GM18909 (cell line): ENCODE measurements at regions not wholly inside any gene's neighbourhood (a gene's known extent, or its start where the extent isn't known, plus 50 kb on each side); places are given as distances from the start of the nearest gene placed in this dataset.
"Not testable (repeated sequence)": the region's sequence is repeated elsewhere in the genome, so short reads cannot be mapped to it uniquely, and the experiment has no call there.

Experiments used
- ATAC-seq: cut with Tn5 transposase; IDR thresholded peaks from one replicate; pipeline ENCODE4 v1.9.1; 2021; ENCODE audit warnings: mild to moderate bottlenecking; ENCODE audit not compliant: unreplicated experiment, poor library complexity

GRCh38 chr6:85047818-85048217, 283.4 kb upstream of the TBX18 start:
- no peak for ATAC-seq

DNA sequence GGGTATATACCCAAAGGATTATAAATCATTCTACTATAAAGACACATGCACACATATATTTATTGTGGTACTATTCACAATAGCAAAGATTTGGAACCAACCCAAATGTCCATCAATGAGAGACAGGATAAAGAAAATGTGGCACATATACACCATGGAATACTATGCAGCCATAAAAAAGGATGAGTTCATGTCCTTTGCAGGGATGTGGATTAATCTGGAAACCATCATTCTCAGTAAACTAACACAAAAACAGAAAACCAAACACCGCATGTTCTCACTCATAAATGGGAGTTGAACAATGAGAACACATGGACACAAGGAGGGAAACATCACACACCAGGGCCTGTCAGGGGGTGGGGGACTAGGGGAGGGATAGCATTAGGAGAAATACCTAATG, 281.4 kb upstream of the TBX18 start:
- ATAC-seq: not testable (repeated sequence)

DNA sequence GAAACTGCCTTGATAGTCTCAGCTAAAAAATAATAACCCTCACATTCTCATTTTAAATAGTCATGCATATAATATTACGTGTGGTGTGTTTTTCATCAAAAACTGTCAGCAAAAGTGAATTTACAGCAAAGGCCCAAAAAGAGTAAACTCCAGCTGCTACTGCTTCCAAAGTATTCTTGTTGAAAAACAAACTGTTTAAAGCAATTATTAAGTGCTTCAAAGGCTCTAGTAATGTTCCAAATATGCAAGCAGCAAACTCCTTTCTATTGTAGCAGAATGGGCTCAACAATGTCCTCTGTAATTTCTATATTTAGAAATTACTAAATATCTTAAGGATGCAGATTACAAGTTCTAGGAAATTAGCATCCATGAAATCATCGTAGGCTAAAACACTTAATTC, 280.0 kb upstream of the TBX18 start:
- ATAC-seq: no peak

DNA sequence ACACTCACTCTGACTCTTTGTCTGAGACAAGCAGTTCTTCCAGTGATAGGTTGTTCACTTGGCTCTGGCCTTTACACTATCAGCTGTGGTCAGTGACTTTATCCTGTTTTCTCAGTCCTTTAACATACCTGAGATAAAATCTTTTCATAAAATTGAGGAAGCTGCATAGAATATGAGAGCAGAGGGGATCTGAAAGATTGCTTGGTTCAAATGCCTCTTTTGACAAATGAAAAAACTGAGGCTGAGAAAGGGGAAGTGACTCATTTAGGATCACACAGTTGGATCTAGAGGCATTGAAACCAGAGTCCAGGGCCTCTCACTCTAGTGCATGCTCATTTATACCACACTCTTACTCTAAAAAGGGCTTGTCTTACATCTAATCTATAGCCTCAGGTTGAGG, 277.0 kb upstream of the TBX18 start:
- no peak for ATAC-seq

GRCh38 chr6:85037221-85037620, 272.8 kb upstream of the TBX18 start:
- no peak for ATAC-seq

GRCh38 chr6:85035766-85036165, 271.4 kb upstream of the TBX18 start:
- no peak for ATAC-seq

- ATAC-seq: no peak
Measured at GRCh38 chr6:85033547-85033946, 269.1 kb upstream of the TBX18 start.

DNA sequence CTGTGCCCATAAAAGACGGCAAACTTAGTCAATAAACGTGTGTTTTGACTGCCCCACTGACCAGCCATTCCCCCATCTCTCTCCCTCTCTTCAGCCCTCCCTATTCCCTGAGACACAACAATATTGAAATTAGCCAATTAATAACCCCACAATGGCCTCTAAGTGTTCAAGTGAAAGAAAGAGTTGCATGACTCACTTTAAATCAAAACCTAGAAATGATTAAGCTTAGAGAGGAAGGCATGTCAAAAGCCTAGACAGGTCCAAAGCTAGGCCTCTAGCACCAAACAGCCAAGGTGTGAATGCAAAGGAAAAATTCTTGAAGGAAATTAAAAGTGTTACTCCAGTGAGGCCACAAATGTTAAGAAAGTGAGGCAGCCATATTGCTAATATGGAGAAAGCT, 261.6 kb upstream of the TBX18 start:
- ATAC-seq: no peak

DNA sequence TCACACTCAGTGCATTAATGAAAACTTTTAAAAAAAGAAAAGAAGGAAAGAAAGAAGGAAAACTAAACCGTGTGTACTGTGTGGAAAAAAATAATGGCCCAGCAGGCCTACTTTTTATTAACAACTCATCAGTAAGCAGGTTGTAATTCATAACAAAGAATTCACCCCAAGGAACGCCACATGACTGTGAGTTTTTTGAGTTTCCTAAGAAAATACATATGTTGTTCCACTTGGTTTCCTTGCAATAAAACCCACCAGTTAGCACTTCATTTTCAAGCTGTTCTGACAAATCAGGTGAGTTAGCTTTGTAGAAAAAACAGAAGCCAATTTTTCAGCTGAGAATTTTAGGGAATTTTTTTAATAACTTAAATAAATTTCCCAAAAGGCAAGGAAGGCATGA, 259.3 kb upstream of the TBX18 start:
- no peak for ATAC-seq

DNA sequence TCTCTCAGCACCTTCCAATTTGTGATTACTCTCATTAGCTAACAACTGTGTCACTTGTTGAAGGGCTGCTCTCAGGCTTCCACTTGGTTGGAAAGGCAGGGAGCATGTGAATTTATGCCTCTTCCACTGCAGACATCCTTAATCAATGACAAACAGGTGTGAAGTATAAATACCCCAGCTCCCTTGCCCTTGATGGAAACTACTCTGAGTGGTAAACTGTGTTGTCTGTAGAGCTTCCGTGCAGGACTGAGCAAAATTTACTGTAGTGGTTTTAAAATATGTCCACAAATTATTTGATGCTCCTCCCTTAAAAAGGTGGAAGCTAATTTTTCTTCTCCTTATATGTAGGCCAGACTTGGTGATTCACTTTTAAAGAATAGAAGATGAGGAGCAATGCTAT, 253.0 kb upstream of the TBX18 start:
- ATAC-seq: no peak

DNA sequence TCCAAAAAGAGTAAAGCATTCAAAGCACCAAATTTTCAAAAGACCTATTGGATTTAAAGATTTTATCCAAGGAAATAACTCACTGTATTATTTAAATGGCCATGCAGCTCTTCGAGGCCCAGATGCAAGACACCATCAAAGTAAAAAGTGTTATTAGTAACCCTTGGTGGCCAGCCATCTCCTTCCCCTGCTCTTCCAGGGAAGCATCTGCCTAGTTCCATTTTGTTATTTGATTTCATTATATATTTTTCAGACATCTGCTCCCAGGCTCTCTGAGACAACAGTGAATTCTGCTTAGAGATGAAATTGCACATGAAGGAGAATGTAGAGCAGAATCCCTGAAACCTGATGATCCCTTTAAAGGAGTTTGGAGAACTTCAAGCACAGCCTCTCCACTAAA, 252.3 kb upstream of the TBX18 start:
- ATAC-seq: no peak

DNA sequence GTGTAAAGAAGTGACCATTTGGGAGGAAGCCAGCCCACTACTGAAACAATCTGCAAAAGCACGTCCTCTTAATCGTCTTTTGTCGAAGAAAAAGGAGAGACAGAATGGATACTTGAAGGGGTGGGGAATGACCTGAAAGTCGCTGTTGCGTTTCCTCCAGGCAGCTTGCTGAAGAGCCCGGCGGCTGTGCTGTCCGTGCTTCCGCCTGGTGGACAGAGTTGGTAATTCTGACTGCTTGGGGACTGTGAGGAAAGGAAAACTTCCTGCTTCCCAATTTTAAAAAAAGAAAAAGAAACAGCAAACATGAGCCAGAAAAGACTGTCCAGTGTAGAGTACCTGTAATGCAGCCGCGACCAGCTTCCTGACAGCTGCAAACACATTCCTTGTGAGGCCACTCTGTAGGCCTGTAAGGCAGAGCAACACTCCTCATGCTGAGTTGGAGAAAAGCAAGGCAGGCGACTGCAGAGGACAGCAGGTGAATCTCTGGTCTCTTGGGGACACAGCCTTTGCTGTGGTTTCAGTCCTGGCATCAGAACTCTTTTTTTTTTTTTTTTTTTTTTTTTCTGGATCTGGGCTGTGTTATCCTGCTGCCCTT, 251.1 kb upstream of the TBX18 start:
- ATAC-seq: peak; percentile 84

GRCh38 chr6:85010865-85011264, 246.5 kb upstream of the TBX18 start:
- ATAC-seq: no peak

GRCh38 chr6:85008296-85009009, 244.1 kb upstream of the TBX18 start:
- no peak for ATAC-seq

GRCh38 chr6:85006362-85006761, 242.0 kb upstream of the TBX18 start:
- ATAC-seq: no peak

DNA sequence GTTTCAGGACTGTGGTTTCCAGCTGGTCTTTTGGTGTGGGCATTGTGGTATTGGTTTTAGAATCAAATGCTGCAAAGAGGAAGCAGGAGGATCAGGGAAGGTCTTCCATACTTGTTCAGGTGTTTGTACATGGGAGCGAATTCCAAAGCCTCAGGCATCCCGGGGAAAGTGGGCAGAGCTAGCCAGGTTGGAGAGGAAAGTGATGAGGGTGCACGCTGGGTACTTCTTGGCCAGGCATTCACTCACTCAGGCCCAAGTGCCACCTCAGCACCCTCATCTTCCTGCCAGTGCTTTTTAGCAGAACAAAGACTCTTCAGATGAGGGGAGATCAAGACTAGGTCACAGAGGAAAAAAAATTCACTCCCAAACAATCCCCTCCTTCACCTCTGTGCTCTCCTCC, 241.1 kb upstream of the TBX18 start:
- no peak for ATAC-seq

DNA sequence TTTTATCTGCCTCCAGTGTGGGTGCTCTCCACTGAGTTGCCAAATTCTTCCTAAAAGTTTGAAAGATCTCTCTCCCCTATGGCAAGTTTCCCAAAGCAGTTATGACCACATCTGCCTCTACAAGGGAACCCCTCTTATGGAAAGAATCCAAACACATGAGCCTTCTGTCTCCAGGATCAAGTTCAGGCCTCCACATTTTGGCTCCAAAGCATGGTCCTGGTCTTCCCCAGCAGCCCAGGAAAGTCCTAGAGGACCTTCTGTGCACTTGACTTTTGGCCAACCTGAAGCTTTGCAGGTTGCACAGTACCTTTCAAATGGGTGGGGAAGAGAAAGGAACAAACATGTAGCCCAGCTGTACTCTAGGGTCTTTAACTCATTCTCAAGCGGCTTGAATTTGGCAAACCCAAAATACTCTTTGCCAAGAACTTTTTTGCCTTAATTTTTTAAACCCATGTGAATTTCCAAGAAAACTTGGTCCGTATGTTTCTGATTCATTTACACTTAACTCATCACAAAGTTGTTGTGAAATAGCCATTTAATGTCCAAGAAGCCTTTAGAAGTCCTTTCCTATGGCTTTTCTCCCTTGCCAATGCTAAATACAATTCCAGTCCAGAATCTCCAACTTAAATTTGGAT, 240.1 kb upstream of the TBX18 start:
- ATAC-seq: no peak

GRCh38 chr6:85002847-85003246, 238.4 kb upstream of the TBX18 start:
- no peak for ATAC-seq

DNA sequence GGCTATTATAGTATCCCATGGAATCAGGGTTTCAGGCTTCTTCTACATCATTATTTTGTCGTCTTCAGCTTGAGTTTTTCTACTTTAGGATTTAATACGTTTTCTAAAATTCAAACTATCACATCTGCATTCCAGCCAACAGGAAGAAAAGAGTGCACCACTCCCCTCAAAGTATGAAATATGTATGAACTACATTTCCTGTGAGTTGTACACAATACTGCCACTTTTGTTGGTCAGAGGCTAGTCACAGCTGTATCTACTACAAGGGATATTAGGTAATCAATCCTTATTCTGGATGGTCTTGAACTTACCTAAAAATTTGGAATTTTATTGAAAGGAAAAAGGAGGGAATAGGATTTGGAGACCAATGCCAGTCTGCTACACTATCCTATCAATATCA, 235.6 kb upstream of the TBX18 start:
- no peak for ATAC-seq

DNA sequence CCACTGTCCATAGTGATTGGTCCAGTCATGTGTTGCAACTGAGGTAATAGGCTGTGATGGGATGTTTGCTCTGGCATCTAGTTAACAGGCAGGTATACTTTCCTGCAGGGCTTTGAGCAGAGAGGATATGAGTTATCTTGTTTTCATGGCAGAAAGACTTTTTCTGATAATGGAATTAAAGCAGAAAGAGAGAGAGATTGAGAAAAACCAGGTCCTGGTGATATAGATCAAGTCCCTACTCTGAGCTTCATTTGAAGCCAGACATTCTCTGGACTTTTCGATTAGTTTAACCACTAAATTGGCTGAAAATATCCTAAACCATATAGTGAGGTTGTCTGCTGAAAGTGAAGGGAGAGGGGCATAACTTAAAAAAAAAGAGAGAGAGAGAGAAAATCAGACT, 233.8 kb upstream of the TBX18 start:
- no peak for ATAC-seq

DNA sequence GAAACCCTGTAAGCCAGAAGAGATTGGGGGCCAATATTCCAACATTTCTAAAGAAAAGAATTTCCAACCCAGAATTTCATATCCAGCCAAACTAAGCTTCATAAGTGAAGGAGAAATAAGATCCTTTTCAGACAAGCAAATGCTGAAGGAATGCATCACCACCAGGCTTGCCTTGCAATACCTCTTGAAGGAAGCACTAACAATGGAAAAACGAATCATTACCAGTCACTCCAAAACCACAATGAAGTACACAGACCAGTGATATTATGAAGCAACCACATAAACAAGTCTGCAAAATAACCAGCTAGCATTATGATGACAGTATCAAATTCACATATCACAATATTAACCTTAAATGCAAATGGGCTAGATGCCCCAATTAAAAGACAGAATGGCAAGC, 224.4 kb upstream of the TBX18 start:
- ATAC-seq: not testable (repeated sequence)

- not testable (repeated sequence) for ATAC-seq
Measured at GRCh38 chr6:84985490-84985889, 221.1 kb upstream of the TBX18 start.
